Stimulated activated CD4-positive, alpha-beta T cell treated with anti-CD3 and anti-CD28 coated beads, Interleukin-12 subunit alpha, Interleukin-12 subunit beta, amount 100 ng/mL, for 4 hours (primary cell): ENCODE measurements at regions not wholly inside any gene's neighbourhood (a gene's known extent, or its start where the extent isn't known, plus 50 kb on each side); places are given as distances from the start of the nearest gene placed in this dataset.

Experiments used
- DNase-seq: peaks from one replicate; pipeline ENCODE4 v3.0.0-alpha.2; 2020

DNA sequence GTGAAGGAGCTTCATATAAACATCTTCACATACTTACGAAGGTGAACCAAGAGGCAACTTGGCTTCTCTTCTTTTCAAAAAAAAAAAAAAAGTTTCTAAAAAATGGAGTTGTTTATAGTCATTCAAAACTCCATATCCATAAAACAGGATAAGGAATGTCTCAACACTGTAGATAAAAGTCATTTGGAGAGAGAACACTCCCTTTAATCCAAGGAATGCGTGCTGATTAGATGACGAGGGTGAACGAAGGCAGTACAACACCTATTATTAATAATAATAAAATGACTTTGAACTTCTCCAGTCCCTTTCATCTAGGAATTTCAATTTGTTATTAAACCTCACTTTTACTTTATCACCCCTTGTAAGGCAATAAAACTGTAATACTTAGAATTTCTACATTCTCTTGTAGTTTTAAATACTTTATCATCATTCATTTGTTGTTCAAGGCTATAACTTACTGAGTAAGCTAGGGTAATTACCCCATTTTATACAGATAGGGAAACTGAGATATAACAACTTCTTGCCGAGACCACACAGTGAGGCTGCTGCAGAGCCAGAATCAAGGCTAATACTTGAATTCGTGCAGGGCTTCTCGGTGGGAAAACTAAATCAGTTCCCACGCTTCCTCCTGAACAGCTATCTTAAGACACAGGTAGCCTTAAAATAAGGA, 377.1 kb downstream of the EFNA5 start:
- DNase-seq, result no peak

- DNase-seq, result no peak
Measured at GRCh38 chr5:107291866-107292265, 378.9 kb downstream of the EFNA5 start.

DNA sequence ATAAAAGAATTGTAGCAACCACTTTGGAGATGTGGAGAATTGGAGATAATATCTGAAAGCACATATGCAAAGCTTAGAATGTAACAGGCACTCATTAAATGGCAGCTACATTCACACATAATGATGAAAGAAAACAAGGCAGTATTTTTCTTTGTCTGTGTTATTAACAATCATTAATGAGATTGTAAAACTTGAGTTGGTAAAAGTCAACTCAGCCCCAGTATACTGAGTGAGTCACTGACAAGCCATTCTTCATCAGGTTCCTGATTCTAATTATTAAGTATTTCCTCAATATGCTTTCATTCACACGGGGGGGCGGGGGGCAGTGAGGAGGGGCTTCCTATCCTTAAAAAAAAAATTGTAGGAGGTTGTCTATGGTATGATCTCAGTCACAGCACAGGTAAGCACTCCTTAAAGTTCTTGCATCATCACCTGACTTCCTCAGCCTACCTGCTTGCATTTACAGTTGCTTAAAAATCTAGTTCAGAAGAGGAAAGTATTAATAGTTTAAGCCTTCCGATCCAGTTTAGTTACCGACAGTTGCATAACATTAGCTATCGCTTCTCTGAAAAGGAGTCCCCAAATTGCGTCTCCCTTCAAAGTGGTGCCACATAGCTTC, 379.8 kb downstream of the EFNA5 start:
- DNase-seq, result no peak

GRCh38 chr5:107289030-107289714, 381.6 kb downstream of the EFNA5 start:
- DNase-seq, result no peak

GRCh38 chr5:107286447-107287098, 384.2 kb downstream of the EFNA5 start:
- DNase-seq, result no peak

DNA sequence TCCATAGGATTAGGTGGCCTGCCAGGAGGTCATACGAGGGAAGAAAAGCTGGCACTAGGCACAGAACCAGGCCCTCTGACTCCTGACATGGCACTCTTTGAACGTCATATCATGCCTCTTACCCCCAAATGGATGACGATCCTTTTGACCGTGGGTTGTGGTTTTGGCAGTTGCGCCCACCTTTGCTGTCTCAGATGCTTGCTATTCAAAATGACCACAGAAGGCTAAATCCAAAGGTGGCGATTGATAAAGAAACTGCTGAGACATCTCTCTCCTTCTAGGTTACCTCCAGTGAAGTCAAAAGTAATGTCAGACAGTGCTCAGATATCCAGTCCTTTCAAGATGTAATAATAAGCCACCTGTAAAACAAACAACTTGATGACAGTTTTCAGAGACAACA, 385.0 kb downstream of the EFNA5 start:
- no peak for DNase-seq

GRCh38 chr5:107284822-107285525, 385.8 kb downstream of the EFNA5 start:
- DNase-seq, result no peak

- no peak for DNase-seq
Measured at GRCh38 chr5:107282061-107282460, 388.7 kb downstream of the EFNA5 start.

DNA sequence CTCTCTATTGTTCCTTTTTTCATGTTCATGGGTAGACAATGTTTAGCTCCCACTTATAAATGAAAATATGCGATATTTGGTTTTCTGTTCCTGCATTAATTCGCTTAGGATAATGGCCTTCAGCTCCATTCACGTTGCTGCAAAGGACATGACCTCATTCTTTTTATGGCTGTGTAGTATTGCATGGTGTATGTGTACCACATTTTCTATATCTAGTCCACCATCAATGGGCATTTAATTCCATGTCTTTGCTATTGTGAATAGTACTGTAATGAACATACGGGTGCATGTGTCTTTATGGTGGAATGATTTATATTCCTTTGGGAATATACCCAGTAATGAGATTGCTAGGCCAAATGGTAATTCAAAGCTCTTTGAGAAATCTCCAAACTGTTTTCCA, 392.0 kb downstream of the EFNA5 start:
- no peak for DNase-seq

- no peak for DNase-seq
Measured at GRCh38 chr5:107277485-107278125, 393.1 kb downstream of the EFNA5 start.

GRCh38 chr5:107275333-107275732, 395.4 kb downstream of the EFNA5 start:
- no peak for DNase-seq

- no peak for DNase-seq
Measured at GRCh38 chr5:107274571-107274970, 396.2 kb downstream of the EFNA5 start.

DNA sequence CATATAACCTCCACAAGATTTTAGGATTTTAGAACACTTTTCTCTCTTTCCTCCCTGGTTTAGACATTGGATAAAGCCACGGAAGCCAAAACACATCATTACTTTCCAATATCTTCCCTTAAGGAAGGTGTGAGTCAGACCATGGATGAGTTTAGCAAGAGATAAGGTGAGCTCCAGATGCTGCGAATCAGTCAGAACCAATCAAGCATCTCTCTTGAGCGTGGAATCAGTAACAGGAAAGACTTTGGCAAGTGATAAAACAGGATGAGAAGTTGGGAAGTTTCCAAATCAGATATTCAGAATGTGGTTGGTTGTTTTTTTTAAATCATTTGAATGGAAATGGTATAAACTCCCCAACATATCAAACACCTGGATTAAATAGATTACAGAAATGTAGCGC, 397.8 kb downstream of the EFNA5 start:
- no peak for DNase-seq

DNA sequence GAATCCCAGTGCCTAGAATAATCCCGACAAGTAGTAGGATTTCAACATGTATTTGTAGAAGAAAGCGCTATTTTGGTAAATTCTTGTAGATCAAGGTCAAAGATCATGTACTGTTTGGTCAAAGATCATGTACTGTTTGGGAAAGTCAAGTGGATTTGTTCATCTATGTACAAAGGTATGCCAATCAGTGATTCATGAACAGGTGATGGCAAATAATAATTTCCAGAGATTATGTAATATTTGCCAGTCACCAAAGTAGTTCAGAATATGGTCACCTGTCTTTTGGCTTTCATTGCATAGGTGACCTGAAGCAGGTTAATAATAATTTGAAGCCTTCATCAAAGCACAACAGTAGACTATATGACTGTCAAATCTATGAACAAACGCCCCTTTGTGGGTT, 398.2 kb downstream of the EFNA5 start:
- no peak for DNase-seq

GRCh38 chr5:107271682-107272350, 398.9 kb downstream of the EFNA5 start:
- DNase-seq, result no peak

GRCh38 chr5:107270561-107270960, 400.2 kb downstream of the EFNA5 start:
- DNase-seq, result no peak

DNA sequence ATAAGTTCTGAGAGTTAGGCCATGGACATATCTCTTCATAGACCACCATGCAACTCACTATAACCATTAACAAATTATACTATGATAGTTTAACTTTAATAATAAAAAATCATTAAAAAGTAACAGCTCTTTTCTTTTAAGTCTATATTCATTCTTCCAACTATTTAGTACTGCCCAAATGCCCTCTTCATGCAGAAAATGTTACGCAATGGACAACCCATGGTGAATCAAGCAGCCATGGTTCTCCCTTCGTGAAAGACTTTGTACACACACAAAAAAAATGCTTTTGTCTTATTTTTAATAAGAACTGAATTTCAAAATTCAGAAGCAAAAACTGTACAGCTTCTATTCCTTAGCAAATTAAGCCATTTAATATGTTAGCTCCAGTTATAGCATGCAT, 401.1 kb downstream of the EFNA5 start:
- no peak for DNase-seq

DNA sequence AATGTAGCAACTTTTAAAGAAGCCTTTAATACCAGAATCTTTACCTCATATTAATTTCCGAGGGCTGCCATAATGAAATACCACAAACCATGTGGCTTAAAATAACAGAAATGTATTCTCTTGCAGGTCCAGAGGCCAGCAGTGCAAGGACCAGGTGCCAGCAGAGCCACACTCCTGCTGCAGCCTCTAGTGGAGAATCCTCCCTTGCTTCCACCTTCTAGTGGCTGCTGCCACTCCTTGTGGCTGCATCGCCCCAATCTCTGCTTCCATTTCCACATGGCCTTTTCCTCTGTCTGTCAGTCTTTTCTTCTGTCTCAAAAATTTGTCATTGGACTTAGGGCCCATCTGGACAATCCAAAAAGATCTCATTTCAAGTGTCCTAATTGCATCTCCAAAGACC, 401.5 kb downstream of the EFNA5 start:
- DNase-seq, result no peak

- DNase-seq, result no peak
Measured at GRCh38 chr5:107268241-107268640, 402.5 kb downstream of the EFNA5 start.

DNA sequence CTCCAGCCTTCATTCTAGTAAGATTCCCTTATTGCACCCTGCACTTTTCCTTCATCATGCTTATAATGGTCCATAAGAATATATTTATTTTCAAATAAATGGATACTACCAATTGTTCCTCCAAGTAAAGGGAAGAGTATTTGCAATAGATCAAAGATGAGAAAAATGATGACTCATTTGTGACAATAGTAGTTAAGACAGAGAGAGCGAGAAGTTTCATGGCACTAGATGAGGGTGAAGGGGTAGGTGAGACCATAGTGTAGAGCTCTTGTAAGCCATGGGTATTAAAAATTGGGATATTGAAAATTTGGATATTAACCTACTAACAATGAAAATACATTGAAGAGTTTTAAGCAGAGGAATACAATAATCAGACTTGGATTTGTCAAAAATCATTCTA, 404.6 kb downstream of the EFNA5 start:
- no peak for DNase-seq

- no peak for DNase-seq
Measured at GRCh38 chr5:107265193-107265592, 405.5 kb downstream of the EFNA5 start.

DNA sequence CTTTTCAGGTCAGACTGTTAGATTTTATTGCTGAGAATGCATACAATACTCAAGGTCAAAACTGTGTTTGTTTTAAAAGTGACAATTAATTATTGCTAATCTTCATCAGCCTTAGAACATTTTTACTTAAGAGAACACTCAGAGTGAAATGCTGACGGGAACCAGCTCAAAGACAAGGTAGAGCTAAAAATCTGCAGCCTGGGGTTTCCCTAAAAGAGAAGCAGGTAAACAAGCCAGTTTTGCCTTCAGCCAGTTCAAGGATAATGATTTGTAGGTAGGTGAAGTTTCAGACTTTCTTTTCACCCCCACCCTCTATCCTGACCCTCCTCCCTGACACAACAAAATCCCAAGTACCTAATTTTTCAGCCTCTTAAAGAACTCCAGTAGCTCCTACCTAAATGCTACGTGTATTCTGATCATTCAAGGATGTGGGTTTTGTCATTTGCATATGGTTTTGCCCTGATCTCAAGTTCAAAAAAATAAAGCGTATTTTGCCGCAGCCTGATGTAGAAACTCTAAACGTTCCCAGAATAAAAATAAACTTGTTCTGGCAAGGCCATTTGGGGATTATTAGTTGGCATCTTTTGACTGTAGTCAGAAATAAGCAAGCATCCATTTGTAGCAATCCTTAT, 407.2 kb downstream of the EFNA5 start:
- DNase-seq, result no peak
